NCI-H2029 (cell line): ENCODE measurements at regions not wholly inside any gene's neighbourhood (a gene's known extent, or its start where the extent isn't known, plus 50 kb on each side); places are given as distances from the start of the nearest gene placed in this dataset.
"Not testable (repeated sequence)": the region's sequence is repeated elsewhere in the genome, so short reads cannot be mapped to it uniquely, and the experiment has no call there.

ENCODE experiments used
- DNase-seq: peaks from one replicate; lab custom pipeline; 2025; lab: John Stamatoyannopoulos, UW

GRCh38 chr16:62760398-62760797 lies 724.2 kb upstream of the CDH8 start:
- no peak for DNase-seq

GRCh38 chr16:62755938-62756337 lies 719.7 kb upstream of the CDH8 start:
- DNase-seq = no peak

- no peak for DNase-seq
These were observed 716.6 kb upstream of the CDH8 start for GRCh38 chr16:62752854-62753253.

- DNase-seq = no peak
These were observed 715.0 kb upstream of the CDH8 start for GRCh38 chr16:62751218-62751617.

- no peak for DNase-seq
These were observed 705.5 kb upstream of the CDH8 start for GRCh38 chr16:62741692-62742091.

- DNase-seq = no peak
These were observed 702.6 kb upstream of the CDH8 start for GRCh38 chr16:62738666-62739460.

GRCh38 chr16:62732092-62732491 lies 695.9 kb upstream of the CDH8 start:
- no peak for DNase-seq

- DNase-seq = not testable (repeated sequence)
These were observed 688.5 kb upstream of the CDH8 start for GRCh38 chr16:62724670-62725269.

- no peak for DNase-seq
These were observed 684.4 kb upstream of the CDH8 start for GRCh38 chr16:62720651-62721050.

GRCh38 chr16:62717026-62717425 lies 680.8 kb upstream of the CDH8 start:
- no peak for DNase-seq

- no peak for DNase-seq
These were observed 679.5 kb upstream of the CDH8 start for GRCh38 chr16:62715701-62716100.

GRCh38 chr16:62712566-62712965 lies 676.3 kb upstream of the CDH8 start:
- DNase-seq = no peak

- DNase-seq = no peak
These were observed 675.6 kb upstream of the CDH8 start for GRCh38 chr16:62711797-62712196.

- no peak for DNase-seq
These were observed 673.6 kb upstream of the CDH8 start for GRCh38 chr16:62709794-62710193.

- DNase-seq = no peak
These were observed 665.2 kb upstream of the CDH8 start for GRCh38 chr16:62701426-62701825.

GRCh38 chr16:62700426-62701294 lies 664.4 kb upstream of the CDH8 start:
- DNase-seq = no peak

GRCh38 chr16:62692685-62693084 lies 656.4 kb upstream of the CDH8 start:
- DNase-seq = no peak

- no peak for DNase-seq
These were observed 645.6 kb upstream of the CDH8 start for GRCh38 chr16:62681819-62682218.

GRCh38 chr16:62678796-62679195 lies 642.6 kb upstream of the CDH8 start:
- DNase-seq = no peak

- DNase-seq = no peak
These were observed 640.1 kb upstream of the CDH8 start for GRCh38 chr16:62676306-62676705.

GRCh38 chr16:62665269-62665668 lies 629.0 kb upstream of the CDH8 start:
- DNase-seq = no peak

GRCh38 chr16:62664566-62664965 lies 628.3 kb upstream of the CDH8 start:
- no peak for DNase-seq

- no peak for DNase-seq
These were observed 625.2 kb upstream of the CDH8 start for GRCh38 chr16:62661435-62661834.
